Thoracic aorta (tissue), 2 donors: ENCODE measurements at regions not wholly inside any gene's neighbourhood (a gene's known extent, or its start where the extent isn't known, plus 50 kb on each side); places are given as distances from the start of the nearest gene placed in this dataset.

ENCODE experiments used
- ATAC-seq: fragments of 150-250 bp; one replicate; pipeline ENCODE4 v1.8.0; 2017; ENCODE audit warnings: low read depth; ENCODE audit not compliant: insufficient number of reproducible peaks, low FRiP score
- DNase-seq: peaks from one replicate; pipeline ENCODE4 v3.0.0-alpha.2; 2020; ENCODE audit warnings: low spot score
- H3K27ac ChIP-seq, 2 donors: fragments of 200-600 bp; sonication (generic); 1 replicate in 1 of 2; 2 replicates in 1 of 2; pipeline ENCODE4 v1.5.1; 2016; ENCODE audit warnings: mild to moderate bottlenecking in 2 of 2, moderate library complexity in 2 of 2
- H3K27me3 ChIP-seq: fragments of 200-600 bp; sonication (generic); replicated peaks from 2 replicates; pipeline ENCODE4 v1.6.0; 2016; ENCODE audit warnings: mild to moderate bottlenecking; ENCODE audit not compliant: insufficient read depth
- H3K36me3 ChIP-seq: fragments of 200-600 bp; sonication (generic); one replicate; pipeline ENCODE4 v1.5.1; 2016
- H3K4me1 ChIP-seq, 2 donors: fragments of 200-600 bp; sonication (generic); 1 replicate in 1 of 2; 2 replicates in 1 of 2; pipeline versions ENCODE4 v1.5.1 to v1.6.0; 2016; ENCODE audit warnings: low read depth in 2 of 2, mild to moderate bottlenecking in 1 of 2; ENCODE audit not compliant: control insufficient read depth in 1 of 2
- H3K4me3 ChIP-seq: fragments of 200-600 bp; sonication (generic); 2 replicates; pipeline ENCODE4 v1.5.1; 2016; ENCODE audit warnings: mild to moderate bottlenecking
- H3K9me3 ChIP-seq: fragments of 200-600 bp; sonication (generic); 2 replicates; pipeline ENCODE4 v1.5.1; 2016
- CTCF ChIP-seq: fragments of 200-600 bp; sonication (generic); IDR thresholded peaks from one replicate; pipeline ENCODE4 v1.5.1; 2019; ENCODE audit warnings: antibody characterized with exemption

GRCh38 chr11:28938091-28938490 lies 829.9 kb downstream of the METTL15 start:
- H3K36me3 ChIP-seq: no peaks in the 10 kb centered on the region
- ATAC-seq: no peak
- no peak overlapping the region for H3K27ac ChIP-seq
- DNase-seq: no peak
- H3K4me3 ChIP-seq: no peak overlapping the region
- H3K4me1 ChIP-seq: no peaks in the 10 kb centered on the region
- TF ChIP-seq CTCF: no peak
- H3K27me3 ChIP-seq: no peaks in the 10 kb centered on the region
- H3K9me3 ChIP-seq: no peaks in the 10 kb centered on the region

- no peak for ATAC-seq
- no peak for TF ChIP-seq CTCF
These were observed 824.8 kb downstream of the METTL15 start for GRCh38 chr11:28932940-28933339.

GRCh38 chr11:28924004-28924403 lies 815.8 kb downstream of the METTL15 start:
- no peak for TF ChIP-seq CTCF
- no peaks in the 10 kb centered on the region for H3K4me1 ChIP-seq
- H3K27ac ChIP-seq: no peak overlapping the region
- no peak overlapping the region for H3K4me3 ChIP-seq
- no peaks in the 10 kb centered on the region for H3K9me3 ChIP-seq
- H3K27me3 ChIP-seq: no peaks in the 10 kb centered on the region
- no peaks in the 10 kb centered on the region for H3K36me3 ChIP-seq
- DNase-seq: no peak
- no peak for ATAC-seq

More at GRCh38 chr11:28932940-28933339, 824.8 kb downstream of the METTL15 start:
- Histone ChIP-seq H3K4me1 (no peaks in the 10 kb centered on the region), H3K9me3 (peaks cover 10% of the 10 kb centered on the region), H3K36me3 (no peaks in the 10 kb centered on the region), H3K4me3 (no peak overlapping the region), H3K27ac (no peak overlapping the region), H3K27me3 (no peaks in the 10 kb centered on the region)
- DNase-seq: no peak

GRCh38 chr11:28922386-28922981 lies 814.3 kb downstream of the METTL15 start:
- ATAC-seq (no peak), DNase-seq (no peak)
- no peak overlapping the region for H3K4me3 ChIP-seq
- no peaks in the 10 kb centered on the region for H3K27me3 ChIP-seq
- no peaks in the 10 kb centered on the region for H3K36me3 ChIP-seq
- H3K9me3 ChIP-seq: no peaks in the 10 kb centered on the region
- no peak overlapping the region for H3K27ac ChIP-seq
- TF ChIP-seq CTCF: no peak
- H3K4me1 ChIP-seq: no peaks in the 10 kb centered on the region

- DNase-seq (no peak), ATAC-seq (no peak)
- Histone ChIP-seq H3K27me3 (no peaks in the 10 kb centered on the region), H3K4me3 (no peak overlapping the region), H3K9me3 (no peaks in the 10 kb centered on the region), H3K36me3 (no peaks in the 10 kb centered on the region), H3K4me1 (no peaks in the 10 kb centered on the region), H3K27ac (no peak overlapping the region)
- TF ChIP-seq CTCF: no peak
These were observed 811.0 kb downstream of the METTL15 start for GRCh38 chr11:28919194-28919593.
